GM10266 (cell line): ENCODE measurements at regions not wholly inside any gene's neighbourhood (a gene's known extent, or its start where the extent isn't known, plus 50 kb on each side); places are given as distances from the start of the nearest gene placed in this dataset.

Source experiments
- DNase-seq: peaks from one replicate; pipeline ENCODE4 v3.0.0; 2012; ENCODE audit errors: extremely low spot score
- CTCF ChIP-seq: IDR thresholded peaks from 2 replicates; pipeline ENCODE4 v1.5.1; 2012; ENCODE audit warnings: mild to moderate bottlenecking, low read depth; ENCODE audit not compliant: control insufficient read depth, insufficient read depth; ENCODE audit errors: missing control alignments

GRCh38 chr11:96960926-96961325, 571.1 kb downstream of the JRKL start:
- TF ChIP-seq CTCF, result no peak
- DNase-seq, result no peak

- TF ChIP-seq CTCF, result no peak
- no peak for DNase-seq
Measured at GRCh38 chr11:96961931-96962330, 572.1 kb downstream of the JRKL start.

GRCh38 chr11:96963375-96963774, 573.6 kb downstream of the JRKL start:
- DNase-seq, result no peak

GRCh38 chr11:96964661-96965060, 574.8 kb downstream of the JRKL start:
- no peak for TF ChIP-seq CTCF
- DNase-seq, result no peak

More at GRCh38 chr11:96963375-96963774, 573.6 kb downstream of the JRKL start:
- TF ChIP-seq CTCF, result no peak

- TF ChIP-seq CTCF, result no peak
Measured at GRCh38 chr11:96967616-96968015, 577.8 kb downstream of the JRKL start.

GRCh38 chr11:96969251-96969650, 579.4 kb downstream of the JRKL start:
- TF ChIP-seq CTCF, result no peak
- no peak for DNase-seq

More at GRCh38 chr11:96967616-96968015, 577.8 kb downstream of the JRKL start:
- no peak for DNase-seq

GRCh38 chr11:96978751-96979150, 588.9 kb downstream of the JRKL start:
- TF ChIP-seq CTCF, result no peak
- DNase-seq, result no peak
